D721Med (cell line): ENCODE measurements at regions not wholly inside any gene's neighbourhood (a gene's known extent, or its start where the extent isn't known, plus 50 kb on each side); places are given as distances from the start of the nearest gene placed in this dataset.
"Not testable (repeated sequence)": the region's sequence is repeated elsewhere in the genome, so short reads cannot be mapped to it uniquely, and the experiment has no call there.

Source experiments
- DNase-seq: peaks from one replicate; pipeline ENCODE4 v3.0.0; 2011; ENCODE audit warnings: low spot score; ENCODE audit not compliant: insufficient read length
- FAIRE-seq: peaks from 2 replicates; lab custom pipeline; 2011; peaks lifted over from hg19 to GRCh38; lab: Jason Lieb, UNC
- CTCF ChIP-seq: IDR thresholded peaks from 2 replicates; pipeline ENCODE4 v1.5.1; 2012; ENCODE audit warnings: mild to moderate bottlenecking, control low read depth; ENCODE audit not compliant: insufficient read depth; ENCODE audit errors: missing control alignments

DNA sequence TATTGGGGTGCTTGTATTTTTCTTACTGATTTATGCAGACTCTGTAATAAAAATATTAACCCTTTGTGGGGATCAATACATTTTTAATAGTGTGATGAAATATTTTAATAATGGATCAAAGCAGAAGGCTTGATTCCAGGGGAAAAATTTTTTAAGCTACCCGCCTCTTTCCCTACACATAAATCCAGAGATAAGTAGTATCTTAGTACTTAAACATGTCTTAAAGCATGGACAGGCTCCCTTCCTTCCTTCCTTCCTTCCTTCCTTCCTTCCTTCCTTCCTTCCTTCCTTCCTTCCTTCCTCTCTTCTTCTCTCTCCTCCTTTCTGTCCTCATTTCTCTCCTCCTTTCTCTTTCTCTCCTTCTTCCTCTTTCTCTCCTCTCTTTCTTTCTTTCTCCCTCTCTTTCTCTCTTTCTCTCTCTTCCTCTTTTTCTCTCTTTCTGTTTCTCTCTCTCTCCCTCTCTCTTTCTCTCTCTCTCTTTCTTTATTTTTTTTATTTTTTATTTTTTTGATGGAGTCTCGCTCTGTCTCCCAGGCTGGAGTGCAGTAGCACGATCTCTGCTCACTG, 78.0 kb upstream of the SPRY4 start:
- FAIRE-seq, result no peak
- TF ChIP-seq CTCF, result no peak
- DNase-seq, result no peak

GRCh38 chr5:142400415-142400814, 75.6 kb upstream of the SPRY4 start:
- FAIRE-seq (no peak), DNase-seq (no peak)
- TF ChIP-seq CTCF, result no peak

GRCh38 chr5:142399891-142400290, 75.1 kb upstream of the SPRY4 start:
- DNase-seq, result no peak
- no peak for TF ChIP-seq CTCF
- no peak for FAIRE-seq

GRCh38 chr5:142398730-142399055, 73.9 kb upstream of the SPRY4 start:
- no peak for TF ChIP-seq CTCF
- FAIRE-seq (no peak), DNase-seq (no peak)

DNA sequence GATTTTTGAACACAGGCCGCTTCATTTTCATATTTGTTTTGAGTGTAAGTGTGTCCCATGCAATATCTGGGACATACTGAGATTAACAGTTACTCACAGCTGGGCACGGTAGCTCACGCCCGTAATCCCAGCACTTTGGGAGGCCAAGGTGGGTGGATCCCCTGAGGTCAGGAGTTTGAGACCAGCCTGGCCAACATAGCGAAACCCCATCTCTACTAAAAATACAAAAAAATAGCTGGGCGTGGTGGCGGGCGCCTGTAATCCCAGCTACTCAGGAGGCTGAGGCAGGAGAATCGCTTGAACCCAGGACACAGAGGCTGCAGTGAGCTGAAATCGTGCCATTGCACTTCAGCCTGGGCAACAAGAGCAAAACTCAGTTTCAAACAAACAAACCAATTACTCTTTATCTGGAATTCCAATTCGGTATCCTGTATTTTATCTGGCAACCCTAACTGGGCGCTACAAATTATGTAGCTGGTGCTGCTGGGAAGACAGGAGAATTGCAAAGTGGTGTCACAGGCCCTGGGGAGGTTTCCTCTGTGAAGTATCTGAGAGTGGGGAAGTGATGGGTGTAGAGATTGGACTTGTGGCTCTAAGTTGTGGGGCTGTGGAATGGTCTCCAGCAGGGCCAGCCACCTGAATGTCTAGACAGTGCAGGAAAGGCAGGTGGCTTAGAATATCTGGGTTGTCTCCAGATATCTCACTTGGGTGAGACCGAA, 73.3 kb upstream of the SPRY4 start:
- FAIRE-seq, DNase-seq: not testable (repeated sequence)

DNA sequence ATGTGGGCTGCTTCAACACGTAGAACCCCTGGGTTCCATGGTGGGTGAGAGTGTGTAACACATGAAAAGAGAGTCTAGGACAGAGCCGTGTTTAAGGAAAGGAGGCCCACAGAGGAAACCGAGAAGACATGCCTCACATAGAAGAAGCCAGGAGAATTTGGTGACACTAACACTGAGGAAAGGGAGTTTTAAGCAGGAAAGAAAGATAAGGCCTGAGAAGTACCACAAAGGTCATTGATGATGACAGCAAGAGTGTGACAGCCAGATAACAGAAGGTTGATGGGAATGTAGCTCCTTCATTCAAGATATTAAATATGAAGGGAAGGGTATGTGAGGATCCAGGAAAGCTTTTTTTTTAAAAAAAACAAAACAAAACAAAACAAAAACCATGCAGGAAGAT, 72.4 kb upstream of the SPRY4 start:
- DNase-seq (no peak), FAIRE-seq (no peak)
- TF ChIP-seq CTCF, result no peak

DNA sequence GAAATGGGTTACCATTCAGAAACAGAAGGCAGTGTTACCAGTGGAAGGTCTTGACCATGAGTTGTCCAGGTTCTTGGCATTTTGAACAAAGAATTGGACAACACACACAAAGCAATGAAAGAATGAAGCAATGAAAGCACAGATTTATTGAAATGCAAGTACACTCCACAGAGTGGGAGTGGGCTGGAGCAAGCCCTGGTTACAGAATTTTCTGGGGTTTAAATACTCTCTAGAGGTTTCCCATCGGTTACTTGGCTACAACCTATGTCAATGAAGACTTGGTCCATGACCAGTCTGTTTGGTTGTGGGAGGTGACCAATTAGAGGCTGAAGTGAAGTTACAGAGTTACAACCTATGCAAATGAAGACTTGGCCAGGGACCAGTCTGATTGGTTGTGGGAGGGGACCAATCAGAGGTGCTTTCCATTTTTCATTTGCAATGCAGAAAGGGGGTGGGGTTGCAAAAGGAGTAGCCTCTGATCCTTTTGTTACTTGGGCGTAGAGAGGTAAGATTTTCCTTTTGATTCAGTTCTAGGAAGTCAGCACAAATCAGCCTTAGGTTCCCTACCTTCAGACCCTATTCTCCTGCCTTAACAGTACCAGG, 71.7 kb upstream of the SPRY4 start:
- TF ChIP-seq CTCF, result no peak
- FAIRE-seq, result no peak

More for the DNA sequence above, 71.7 kb upstream of the SPRY4 start:
- DNase-seq, result no peak
